ENCODE measurements at regions not wholly inside any gene's neighbourhood (a gene's known extent, or its start where the extent isn't known, plus 50 kb on each side); places are given as distances from the start of the nearest gene placed in this dataset.

DNA sequence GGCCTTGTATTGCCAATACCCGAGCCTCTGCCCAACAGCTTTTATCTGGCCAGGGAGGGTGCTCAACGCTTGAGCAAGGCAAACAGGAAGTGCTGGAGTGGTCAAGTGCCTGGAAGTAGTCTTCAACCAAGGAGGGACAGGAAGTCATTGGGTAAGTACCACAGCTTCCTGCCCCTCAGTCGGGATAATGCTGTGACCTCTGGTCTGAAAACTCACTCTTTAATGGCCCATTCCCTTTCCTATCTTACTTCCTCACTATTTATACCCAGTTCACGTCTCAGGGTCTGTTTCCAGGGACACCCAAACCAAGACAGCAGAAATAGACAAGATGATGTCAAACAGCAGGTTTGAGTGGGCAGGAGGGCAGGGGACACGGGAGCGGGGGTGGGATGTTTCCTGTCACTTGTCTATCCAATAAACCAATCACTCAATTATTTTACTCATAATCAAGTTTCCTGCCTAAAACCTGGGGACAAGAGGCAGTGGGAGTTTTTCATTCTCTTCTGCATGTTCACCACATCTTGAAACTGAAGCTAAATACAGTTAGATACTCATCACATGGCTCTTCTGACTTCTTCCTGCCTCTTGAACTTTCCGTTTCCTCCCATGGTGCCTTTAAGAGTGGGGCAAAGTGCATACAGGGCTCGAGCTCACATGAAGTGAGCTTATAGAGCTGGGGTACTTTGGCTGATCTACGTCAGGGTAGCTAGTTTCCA lies 68.9 kb upstream of the CAB39 start:
- DNase-seq = no peak

- no peak for DNase-seq
Observed at GRCh38 chr2:230644356-230644935, 68.2 kb upstream of the CAB39 start.

GRCh38 chr2:230648356-230648755 lies 64.3 kb upstream of the CAB39 start:
- DNase-seq = no peak

DNA sequence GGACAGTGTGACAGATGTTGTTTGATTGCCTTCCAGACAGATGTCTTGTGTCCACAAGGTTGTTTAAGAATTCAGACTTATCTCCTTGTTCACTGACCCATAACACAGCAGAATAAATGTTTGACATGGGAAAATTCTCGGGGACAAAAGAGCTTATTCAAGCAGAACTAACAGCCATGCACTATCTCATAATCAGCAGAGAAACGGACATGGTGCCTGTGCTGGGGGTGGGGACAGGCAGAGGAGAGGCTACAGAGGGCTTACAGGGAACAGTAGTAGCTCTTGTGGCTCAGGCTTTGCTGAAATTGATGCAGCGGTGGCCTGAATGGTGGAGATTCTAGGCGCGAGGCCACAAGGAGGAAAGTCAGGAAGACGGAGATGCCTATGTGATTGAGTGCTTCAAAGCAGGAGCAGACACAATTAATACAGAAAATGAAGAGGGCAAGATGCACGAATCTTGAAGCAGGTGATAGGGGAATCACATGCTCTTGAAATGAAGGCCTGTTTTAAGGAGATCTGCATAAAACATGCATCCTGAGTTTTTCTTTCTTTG lies 62.0 kb upstream of the CAB39 start:
- DNase-seq = no peak

DNA sequence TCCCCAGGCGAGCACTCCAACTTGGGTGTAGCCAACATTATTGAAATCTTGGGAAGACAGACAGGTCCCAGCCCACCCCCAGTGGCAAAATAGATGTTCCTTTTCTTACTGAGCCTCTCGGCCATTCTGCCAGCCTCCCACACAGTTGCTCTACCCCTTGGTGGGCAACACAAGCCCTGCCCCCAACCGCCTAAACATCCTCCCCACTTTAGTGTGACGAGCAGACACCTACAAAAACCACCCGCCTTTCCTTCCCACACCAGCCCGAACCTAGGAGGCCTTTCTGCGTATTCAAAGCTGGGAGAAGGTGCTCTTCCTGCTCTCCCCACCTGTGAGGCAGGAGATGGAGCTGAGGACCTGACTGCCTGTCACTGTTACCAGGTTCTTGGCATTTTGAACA lies 58.6 kb upstream of the CAB39 start:
- DNase-seq = no peak

DNA sequence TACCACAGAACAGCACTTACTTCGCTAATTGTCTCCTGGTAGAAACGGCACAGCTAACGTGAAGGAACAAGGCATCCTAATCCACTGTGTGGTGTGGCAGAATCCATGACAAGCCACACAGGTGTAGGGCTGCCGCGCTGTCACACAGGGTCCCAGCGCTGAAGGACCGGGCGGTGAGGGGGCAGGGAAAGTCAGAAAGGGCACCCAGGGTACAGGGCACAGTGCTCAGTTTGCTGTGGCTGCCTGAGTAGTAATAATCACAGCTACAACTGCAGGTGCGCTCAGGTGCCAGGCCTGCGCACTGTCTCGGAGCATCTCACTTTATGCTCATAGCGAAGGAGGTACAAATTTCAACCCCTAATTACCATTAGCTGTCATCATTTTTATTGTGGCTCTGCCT lies 55.2 kb upstream of the CAB39 start:
- DNase-seq = no peak

GRCh38 chr2:230657906-230658305 lies 54.7 kb upstream of the CAB39 start:
- no peak for DNase-seq

GRCh38 chr2:230658577-230658876 lies 54.1 kb upstream of the CAB39 start:
- DNase-seq = no peak

GRCh38 chr2:230658877-230659652 lies 53.6 kb upstream of the CAB39 start:
- no peak for DNase-seq

DNA sequence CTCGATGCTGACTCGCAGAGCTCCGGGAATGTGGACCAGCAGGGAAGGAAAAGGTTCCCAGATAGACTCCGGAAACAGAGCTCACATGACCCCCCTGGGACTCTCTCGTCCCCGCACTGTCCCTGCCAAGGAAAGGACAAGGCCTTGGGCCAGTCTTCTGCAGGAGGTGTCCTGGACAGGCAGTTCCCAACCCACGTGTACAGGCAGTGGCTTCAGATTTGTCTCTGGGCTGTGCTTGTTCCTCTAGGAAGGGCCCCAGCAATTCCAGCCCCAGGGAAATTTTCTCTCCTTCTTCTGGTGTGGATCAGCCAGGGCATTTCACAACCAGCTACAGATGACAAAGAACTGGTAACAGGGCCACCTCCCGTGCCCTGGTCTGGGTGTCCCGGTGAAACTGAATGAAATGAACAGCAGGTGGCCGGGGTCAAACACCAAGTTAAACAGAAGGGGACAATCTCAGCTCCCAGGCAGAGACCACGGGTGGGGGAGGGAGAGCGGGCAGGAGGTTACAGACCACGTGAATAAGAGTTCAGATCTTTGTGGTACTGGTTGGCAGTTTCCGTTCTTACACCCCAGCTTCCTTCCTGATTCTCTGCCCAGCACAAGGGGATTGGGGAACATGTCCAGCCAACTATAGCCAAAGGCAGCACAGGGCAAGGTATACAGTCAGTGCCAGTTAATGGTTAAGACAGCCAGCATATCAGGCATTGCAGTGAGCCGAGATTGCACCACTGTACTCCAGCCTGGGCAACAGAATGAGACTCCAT lies 52.2 kb upstream of the CAB39 start:
- no peak for DNase-seq

DNA sequence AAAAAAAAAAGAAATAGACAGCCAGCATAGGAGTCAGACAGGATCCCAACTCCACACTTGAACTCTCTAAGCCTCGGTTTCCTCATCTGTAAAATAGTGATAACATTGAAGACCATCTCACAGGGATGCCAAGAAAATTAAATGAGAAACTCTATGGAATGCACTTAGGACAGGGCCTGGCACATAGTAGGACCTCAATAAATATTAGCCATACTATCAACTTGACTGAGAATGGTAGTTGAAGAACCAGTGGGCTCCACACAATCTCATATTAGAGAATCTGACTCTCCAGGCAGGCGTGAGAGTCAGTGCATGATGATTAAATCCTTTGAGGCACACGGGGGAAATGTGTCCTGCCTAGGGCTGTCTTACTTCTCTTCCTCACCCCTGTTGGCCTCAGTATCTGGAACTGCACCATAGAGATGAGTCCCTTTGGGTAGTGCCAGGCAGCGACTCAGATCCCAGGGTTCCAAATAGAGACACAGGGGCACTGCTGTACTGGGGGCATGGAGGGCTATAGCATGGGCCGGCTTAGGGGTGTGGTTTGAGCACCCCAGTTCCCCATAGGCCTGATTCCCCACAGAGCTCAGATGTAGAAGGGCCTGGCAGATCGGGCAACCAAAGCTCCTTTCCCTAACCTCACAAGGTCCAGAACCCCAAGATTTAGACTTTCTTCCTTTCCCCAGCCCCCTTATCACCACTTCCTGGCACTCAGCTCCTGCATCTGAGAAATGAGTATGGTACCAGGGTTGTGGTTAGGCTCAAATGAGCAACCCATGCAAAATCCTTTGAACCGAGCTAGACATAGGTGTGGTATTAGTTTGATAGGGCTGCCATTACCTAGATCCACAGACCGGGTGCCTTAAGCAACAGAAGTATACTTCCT lies 51.3 kb upstream of the CAB39 start:
- no peak for DNase-seq

Data from NCI-H1436 (cell line).